Uterus (tissue), 2 donors: ENCODE measurements at regions not wholly inside any gene's neighbourhood (a gene's known extent, or its start where the extent isn't known, plus 50 kb on each side); places are given as distances from the start of the nearest gene placed in this dataset.

Experiments
- POLR2A ChIP-seq, 2 donors: fragments of 450-650 bp; IDR thresholded peaks; one replicate each; pipeline ENCODE4 v1.6.1; 2016; ENCODE audit warnings: antibody characterized with exemption in 2 of 2, mild to moderate bottlenecking in 1 of 2, moderate library complexity in 1 of 2
- TF ChIP-seq, protein P1 (sequence below), 4 experiments: fragments of 200-600 bp in 2 of 4; fragments of 450-650 bp in 2 of 4; sonication (generic) in 2 of 4; IDR thresholded peaks; one replicate each; pipeline ENCODE4 v1.5.1; 2016 to 2019; ENCODE audit warnings: antibody characterized with exemption in 4 of 4, mild to moderate bottlenecking in 2 of 4, moderate library complexity in 1 of 4

DNA sequence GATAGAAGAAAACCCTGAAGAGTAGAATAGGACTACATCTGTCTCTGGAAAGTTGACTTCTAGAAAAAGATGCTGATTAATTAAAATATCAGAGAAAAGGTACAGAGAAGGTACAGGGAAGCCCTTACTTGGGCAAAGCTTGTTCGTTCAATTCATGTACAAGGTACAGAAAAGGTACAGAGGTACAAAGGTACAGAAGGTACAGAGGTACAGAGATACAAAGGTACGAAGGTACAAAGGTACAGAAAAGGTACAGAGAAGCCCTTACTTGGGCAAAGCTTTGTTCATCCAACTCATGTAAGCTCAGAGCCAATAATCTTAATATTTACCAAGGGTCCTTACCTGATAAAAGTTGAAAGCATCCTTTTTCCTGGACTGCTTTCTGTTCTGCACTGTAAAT is 182.3 kb downstream of the PCSK1 start:
- TF ChIP-seq, protein P1, sequence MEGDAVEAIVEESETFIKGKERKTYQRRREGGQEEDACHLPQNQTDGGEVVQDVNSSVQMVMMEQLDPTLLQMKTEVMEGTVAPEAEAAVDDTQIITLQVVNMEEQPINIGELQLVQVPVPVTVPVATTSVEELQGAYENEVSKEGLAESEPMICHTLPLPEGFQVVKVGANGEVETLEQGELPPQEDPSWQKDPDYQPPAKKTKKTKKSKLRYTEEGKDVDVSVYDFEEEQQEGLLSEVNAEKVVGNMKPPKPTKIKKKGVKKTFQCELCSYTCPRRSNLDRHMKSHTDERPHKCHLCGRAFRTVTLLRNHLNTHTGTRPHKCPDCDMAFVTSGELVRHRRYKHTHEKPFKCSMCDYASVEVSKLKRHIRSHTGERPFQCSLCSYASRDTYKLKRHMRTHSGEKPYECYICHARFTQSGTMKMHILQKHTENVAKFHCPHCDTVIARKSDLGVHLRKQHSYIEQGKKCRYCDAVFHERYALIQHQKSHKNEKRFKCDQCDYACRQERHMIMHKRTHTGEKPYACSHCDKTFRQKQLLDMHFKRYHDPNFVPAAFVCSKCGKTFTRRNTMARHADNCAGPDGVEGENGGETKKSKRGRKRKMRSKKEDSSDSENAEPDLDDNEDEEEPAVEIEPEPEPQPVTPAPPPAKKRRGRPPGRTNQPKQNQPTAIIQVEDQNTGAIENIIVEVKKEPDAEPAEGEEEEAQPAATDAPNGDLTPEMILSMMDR (IDR thresholded peaks at IDR 0.05) = no peak
- TF ChIP-seq POLR2A (IDR thresholded peaks at IDR 0.05) = no peak
